B cell (primary cell): ENCODE measurements at regions not wholly inside any gene's neighbourhood (a gene's known extent, or its start where the extent isn't known, plus 50 kb on each side); places are given as distances from the start of the nearest gene placed in this dataset.

ENCODE experiments used
- ATAC-seq: fragments of 200-7000 bp; cut with Tn5 transposase; one replicate; pipeline ENCODE4 v1.10.0; 2021; ENCODE audit warnings: low read depth, mild to moderate bottlenecking, moderate number of reproducible peaks, moderate library complexity
- CTCF ChIA-PET: fragments of 350-600 bp; sonication (Branson Sonifier 250); formaldehyde crosslinking; loops from one replicate; lab custom pipeline; 2021; ENCODE audit warnings: antibody characterized with exemption, inconsistent platforms; lab: Charles Lee
- POLR2A ChIA-PET: fragments of 350-600 bp; sonication (Branson Sonifier 250); formaldehyde crosslinking; loops from one replicate; lab custom pipeline; 2021; ENCODE audit warnings: antibody characterized with exemption; lab: Charles Lee
- DNase-seq: peaks from one replicate; pipeline ENCODE4 v3.0.0; 2013
- H2AFZ ChIP-seq: 2 replicates; pipeline ENCODE4 v1.6.1; 2012; ENCODE audit warnings: mild to moderate bottlenecking, low read depth, low read length; ENCODE audit not compliant: insufficient read depth, poor library complexity, severe bottlenecking
- H3K27ac ChIP-seq, 2 donors: 1 replicate in 1 of 2; 2 replicates in 1 of 2; pipeline ENCODE4 v1.5.1; 2012 to 2013; ENCODE audit warnings: low read length in 2 of 2, mild to moderate bottlenecking in 2 of 2, moderate library complexity in 1 of 2
- H3K27me3 ChIP-seq, 4 experiments: fragments of 200-600 bp in 1 of 4; sonication (generic) in 1 of 4; replicated peaks in 1 of 4; 1 replicate in 2 of 4; 2 replicates in 2 of 4; pipeline versions ENCODE4 v1.6.1 to v1.7.0; 2013 to 2016; ENCODE audit warnings: low read length in 3 of 4, mild to moderate bottlenecking in 2 of 4, mixed read lengths in 1 of 4, moderate library complexity in 1 of 4; ENCODE audit not compliant: insufficient read depth in 4 of 4, control insufficient read depth in 3 of 4; ENCODE audit errors: control extremely low read depth in 1 of 4
- H3K36me3 ChIP-seq, 2 experiments: replicated peaks in 1 of 2; 1 replicate in 1 of 2; 2 replicates in 1 of 2; pipeline versions ENCODE4 v1.6.1 to v1.7.1; 2013; ENCODE audit warnings: low read length in 1 of 2; ENCODE audit not compliant: insufficient read depth in 2 of 2, control insufficient read depth in 1 of 2; ENCODE audit errors: control extremely low read depth in 1 of 2, extremely low read depth in 1 of 2
- H3K4me1 ChIP-seq, 2 donors: fragments of 200-600 bp in 1 of 2; sonication (generic) in 1 of 2; 1 replicate in 1 of 2; 2 replicates in 1 of 2; pipeline versions ENCODE4 v1.5.1 to v1.6.1; 2013 to 2017; ENCODE audit warnings: low read length in 2 of 2; ENCODE audit not compliant: control insufficient read depth in 2 of 2, insufficient read depth in 2 of 2
- H3K4me2 ChIP-seq: replicated peaks from 2 replicates; pipeline ENCODE3; 2012; ENCODE audit warnings: mild to moderate bottlenecking, low read depth, low read length; ENCODE audit not compliant: poor library complexity, severe bottlenecking
- H3K4me3 ChIP-seq, 5 experiments: fragments of 200-600 bp in 1 of 5; sonication (generic) in 1 of 5; 1 replicate in 3 of 5; 2 replicates in 2 of 5; pipeline versions ENCODE4 v1.5.1 to v1.7.0; 2011 to 2016; ENCODE audit warnings: low read length in 4 of 5, mild to moderate bottlenecking in 4 of 5, low read depth in 2 of 5, control low read depth in 1 of 5, moderate library complexity in 1 of 5; ENCODE audit not compliant: insufficient read depth in 1 of 5; ENCODE audit errors: control extremely low read depth in 1 of 5, extremely low read depth in 1 of 5
- H3K79me2 ChIP-seq: fragments of 200-600 bp; sonication (generic); one replicate; pipeline ENCODE4 v1.6.0; 2016; ENCODE audit warnings: low read length; ENCODE audit not compliant: control insufficient read depth, insufficient read depth
- H3K9ac ChIP-seq: fragments of 200-600 bp; sonication (generic); 2 replicates; pipeline ENCODE4 v1.6.1; 2017; ENCODE audit warnings: mild to moderate bottlenecking, low read length, moderate library complexity
- H3K9me3 ChIP-seq, 3 donors: one replicate each; pipeline versions ENCODE4 v1.6.1 to v1.7.1; 2013; ENCODE audit warnings: low read length in 2 of 3; ENCODE audit not compliant: control insufficient read depth in 2 of 3, insufficient read depth in 1 of 3; ENCODE audit errors: control extremely low read depth in 1 of 3
- H4K20me1 ChIP-seq: 2 replicates; pipeline ENCODE4 v1.6.0; 2012; ENCODE audit warnings: mild to moderate bottlenecking, low read length; ENCODE audit not compliant: insufficient read depth, control insufficient read depth, poor library complexity, severe bottlenecking
- H3K27ac Mint-ChIP-seq: one replicate; pipeline ENCODE4 v1.8.0; 2021; ENCODE audit warnings: mixed read lengths
- H3K27me3 Mint-ChIP-seq: one replicate; pipeline ENCODE4 v1.8.0; 2021; ENCODE audit warnings: mixed read lengths
- H3K4me1 Mint-ChIP-seq: one replicate; pipeline ENCODE4 v1.8.0; 2021; ENCODE audit warnings: mixed read lengths
- H3K4me3 Mint-ChIP-seq: one replicate; pipeline ENCODE4 v1.8.0; 2021; ENCODE audit warnings: mixed read lengths
- H3K9me3 Mint-ChIP-seq: one replicate; pipeline ENCODE4 v1.8.0; 2022; ENCODE audit warnings: mixed read lengths; ENCODE audit not compliant: insufficient read depth
- CTCF ChIP-seq: fragments of 200-600 bp; IDR thresholded peaks from one replicate; pipeline ENCODE4 v1.8.0; 2022; ENCODE audit warnings: antibody characterized with exemption, mild to moderate bottlenecking
- EZH2 ChIP-seq: IDR thresholded peaks from 2 replicates; pipeline ENCODE4 v1.6.1; 2012; ENCODE audit warnings: borderline replicate concordance, low read depth, mild to moderate bottlenecking, moderate library complexity, low read length; ENCODE audit not compliant: insufficient read depth, poor library complexity, severe bottlenecking
- whole genome bisulfite sequencing: methylation state at CpG from one replicate; pipeline ENCODE4 v1.1.5; 2013; ENCODE audit warnings: missing lambda C conversion rate; ENCODE audit not compliant: insufficient coverage; 5-methylcytosine and 5-hydroxymethylcytosine counted together
- intact Hi-C: fragments of 100-400 bp; cut with micrococcal nuclease; formaldehyde crosslinking; loops from one replicate; pipeline ENCODE4 v1.10.0; 2022

GRCh38 chr5:24864244-24864643 is 219.5 kb upstream of the CDH10 start:
- DNase-seq (no peak), ATAC-seq (no peak)
- H3K4me3 Mint-ChIP-seq = no peak overlapping the region
- WGBS = no CpG with 5 or more reads among the region's 4 CpGs
- Histone ChIP-seq H2AFZ (no peak overlapping the region), H3K9ac (no peak overlapping the region), H3K4me2 (no peak overlapping the region), H3K79me2 (no peaks in the 10 kb centered on the region), H3K36me3 (no peaks in the 10 kb centered on the region), H3K4me3 (no peak overlapping the region), H3K9me3 (peaks cover 0 to 2% (median 0%) of the 10 kb centered on the region in 3 donors), H3K27me3 (no peaks in the 10 kb centered on the region), H3K4me1 (no peaks in the 10 kb centered on the region), H3K27ac (no peak overlapping the region), H4K20me1 (no peaks in the 10 kb centered on the region)
- TF ChIP-seq EZH2 = no peak
- H3K4me1 Mint-ChIP-seq = no peaks in the 10 kb centered on the region
- ChIA-PET POLR2A (no interaction called here), CTCF (no interaction called here)
- H3K27me3 Mint-ChIP-seq = no peaks in the 10 kb centered on the region
- intact Hi-C loops = no loop called here
- H3K27ac Mint-ChIP-seq = no peak overlapping the region
- peaks cover 2% of the 10 kb centered on the region for H3K9me3 Mint-ChIP-seq

- H3K9me3 ChIP-seq = peaks cover 0 to 2% (median 0%) of the 10 kb centered on the region in 3 donors
- H3K4me2 ChIP-seq = no peak overlapping the region
- no peaks in the 10 kb centered on the region for H3K36me3 ChIP-seq
- H3K79me2 ChIP-seq = no peaks in the 10 kb centered on the region
- no peaks in the 10 kb centered on the region for H4K20me1 ChIP-seq
- intact Hi-C loops = no loop called here
- H3K4me3 ChIP-seq = no peak overlapping the region
- H2AFZ ChIP-seq = no peak overlapping the region
- no peaks in the 10 kb centered on the region for H3K27me3 ChIP-seq
- CTCF ChIA-PET = no interaction called here
- H3K27me3 Mint-ChIP-seq = no peaks in the 10 kb centered on the region
- ATAC-seq = no peak
- no peak overlapping the region for H3K9ac ChIP-seq
- no peaks in the 10 kb centered on the region for H3K4me1 Mint-ChIP-seq
- TF ChIP-seq CTCF (no peak), EZH2 (no peak)
- no peak overlapping the region for H3K4me3 Mint-ChIP-seq
- WGBS = no CpG with 5 or more reads among the region's 3 CpGs
- no peak overlapping the region for H3K27ac Mint-ChIP-seq
- H3K27ac ChIP-seq = no peak overlapping the region
- no peaks in the 10 kb centered on the region for H3K4me1 ChIP-seq
- POLR2A ChIA-PET = no interaction called here
- DNase-seq = no peak
- peaks cover 2% of the 10 kb centered on the region for H3K9me3 Mint-ChIP-seq
Observed at GRCh38 chr5:24862117-24862516, 217.3 kb upstream of the CDH10 start.
